ENCODE measurements at regions not wholly inside any gene's neighbourhood (a gene's known extent, or its start where the extent isn't known, plus 50 kb on each side); places are given as distances from the start of the nearest gene placed in this dataset.

DNA sequence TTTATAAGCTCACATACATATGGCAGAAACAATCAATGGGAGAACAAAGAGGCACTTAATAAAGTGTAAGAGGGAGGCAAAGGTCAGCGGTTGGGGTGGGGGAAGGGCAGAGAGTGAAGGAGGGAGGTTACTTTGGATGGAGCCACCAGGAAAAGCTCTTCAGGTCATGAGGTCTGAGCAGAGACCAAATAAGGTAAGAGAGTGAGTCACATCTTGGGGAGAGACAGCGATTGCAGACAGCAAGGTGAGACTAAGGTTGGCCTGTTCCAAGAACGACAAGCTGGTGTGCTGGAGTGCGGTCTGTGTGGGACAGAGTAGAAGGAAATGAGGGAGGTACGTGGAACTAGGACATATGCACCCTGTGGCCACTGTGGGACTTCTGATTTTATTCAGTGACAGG is 74.3 kb upstream of the TOMM7 start:
- TF ChIP-seq POLR2AphosphoS5 (IDR thresholded peaks at IDR 0.05; ENCODE audit: borderline replicate concordance, low read depth, low read length) (no peak), FOXP2 (optimal IDR thresholded peaks at IDR 0.05; ENCODE audit: control extremely low read depth, extremely low read length, insufficient read depth) (no peak), EZH2 (IDR thresholded peaks at IDR 0.05) (no peak)
